ENCODE measurements at regions not wholly inside any gene's neighbourhood (a gene's known extent, or its start where the extent isn't known, plus 50 kb on each side); places are given as distances from the start of the nearest gene placed in this dataset.
"Not testable (repeated sequence)": the region's sequence is repeated elsewhere in the genome, so short reads cannot be mapped to it uniquely, and the experiment has no call there.

DNA sequence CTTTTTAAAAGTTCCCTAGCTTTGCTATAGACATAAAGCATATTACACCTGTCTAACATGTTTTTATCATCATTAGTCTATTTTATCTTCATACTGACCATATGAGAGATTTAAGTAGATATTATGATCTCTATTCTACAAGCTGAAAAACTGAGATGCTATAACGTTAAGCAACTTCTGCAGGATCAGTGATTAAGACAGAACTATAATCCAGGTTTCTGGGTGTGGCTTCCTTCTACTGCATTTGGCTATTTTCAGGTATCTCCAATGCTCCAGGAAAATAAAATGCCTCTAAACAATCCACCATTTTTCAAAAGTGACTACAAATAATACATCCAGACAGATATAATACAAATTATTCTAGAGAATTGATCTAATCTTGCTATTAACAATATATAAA lies 53.4 kb downstream of the RGS2 start:
- no peak for DNase-seq (ENCODE audit: low spot score)

- no peak for DNase-seq (ENCODE audit: low spot score)
These were observed 57.5 kb downstream of the RGS2 start for GRCh38 chr1:192866241-192866868.

DNA sequence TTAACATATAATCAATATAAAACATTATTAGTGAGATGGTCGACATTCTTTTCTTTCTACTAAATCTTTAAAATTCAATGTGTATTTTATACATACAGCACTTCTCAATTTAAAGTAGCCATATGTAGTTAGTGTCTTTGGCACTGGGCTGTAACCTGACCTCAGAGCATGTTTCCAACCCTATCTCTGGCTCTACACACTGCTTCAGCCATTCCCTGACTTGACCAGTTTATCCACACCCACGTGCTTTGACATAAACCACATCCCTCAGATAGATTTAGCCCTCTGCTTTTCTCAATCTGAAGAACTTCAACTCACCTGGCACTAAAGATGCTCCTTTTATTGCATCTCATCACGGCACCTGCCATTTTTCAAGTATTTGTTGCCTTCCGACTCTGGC lies 58.3 kb downstream of the RGS2 start:
- no peak for DNase-seq (ENCODE audit: low spot score)

- DNase-seq (ENCODE audit: low spot score) = no peak
These were observed 60.6 kb downstream of the RGS2 start for GRCh38 chr1:192869308-192869940.

DNA sequence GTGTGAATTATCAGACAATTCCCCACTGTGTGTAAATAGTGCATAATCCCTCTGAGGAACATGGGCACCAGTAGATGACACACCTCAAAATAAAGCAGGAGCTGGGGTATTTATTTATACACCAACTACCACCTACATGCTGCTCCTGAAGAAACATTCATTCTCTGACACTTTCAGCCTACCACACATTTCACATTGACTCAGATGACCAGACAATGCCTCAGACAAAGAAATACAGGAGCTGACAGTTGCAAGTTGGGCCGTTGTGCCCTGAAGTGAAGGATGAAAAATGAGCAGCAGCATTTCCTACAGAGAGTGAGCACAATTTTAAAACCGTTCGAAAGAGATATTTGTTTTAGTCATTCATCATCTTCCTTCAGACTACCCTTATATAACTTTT lies 63.2 kb downstream of the RGS2 start:
- no peak for DNase-seq (ENCODE audit: low spot score)

GRCh38 chr1:192873836-192874235 lies 65.0 kb downstream of the RGS2 start:
- no peak for DNase-seq (ENCODE audit: low spot score)

DNA sequence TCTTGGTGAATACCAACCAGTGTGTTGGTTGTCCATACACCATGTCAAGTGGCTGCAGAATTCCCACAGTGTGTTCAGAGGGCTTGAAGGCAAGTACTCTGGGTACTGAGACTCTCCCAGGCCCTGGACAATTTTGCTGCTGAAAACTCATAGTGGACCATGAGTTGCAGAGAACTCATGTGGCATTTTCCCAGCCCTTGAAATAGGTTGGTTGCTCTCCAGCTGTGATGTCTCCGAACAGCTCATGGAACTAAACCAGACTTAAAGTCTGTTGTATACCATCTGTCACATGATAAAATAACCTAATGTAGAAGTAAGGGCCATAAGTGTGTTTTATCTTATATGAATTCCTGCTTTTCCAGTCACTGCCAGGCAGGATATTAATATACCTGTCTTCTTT lies 67.8 kb downstream of the RGS2 start:
- DNase-seq (ENCODE audit: low spot score) = no peak

DNA sequence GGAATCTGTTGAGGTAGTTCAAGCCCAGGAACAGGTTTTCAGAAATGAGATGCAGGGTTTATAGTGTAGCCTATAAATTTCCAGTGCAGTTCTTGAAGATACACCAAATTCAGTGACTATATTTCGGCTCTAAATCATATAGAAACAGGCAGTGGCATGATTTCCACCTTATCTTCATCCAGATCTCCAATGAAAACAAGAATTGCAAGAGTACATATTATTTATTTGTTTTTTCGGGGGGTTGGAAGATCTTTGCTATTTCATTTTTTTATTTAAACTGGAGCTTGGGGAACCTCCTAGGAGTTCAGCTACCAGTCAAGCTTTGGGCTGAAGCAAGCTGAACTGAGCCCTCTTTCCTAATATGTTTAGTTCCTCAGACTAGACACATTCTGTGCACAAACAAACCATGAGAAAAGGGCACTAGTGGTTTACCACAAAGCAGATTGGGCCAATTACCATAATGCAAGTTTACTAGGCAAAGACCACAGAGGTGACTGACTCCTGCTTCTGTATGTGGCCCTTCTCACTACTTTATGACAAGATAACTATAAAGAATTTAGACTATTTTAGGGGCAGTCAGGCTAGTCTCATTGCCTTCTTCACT lies 68.5 kb downstream of the RGS2 start:
- no peak for DNase-seq (ENCODE audit: low spot score)

DNA sequence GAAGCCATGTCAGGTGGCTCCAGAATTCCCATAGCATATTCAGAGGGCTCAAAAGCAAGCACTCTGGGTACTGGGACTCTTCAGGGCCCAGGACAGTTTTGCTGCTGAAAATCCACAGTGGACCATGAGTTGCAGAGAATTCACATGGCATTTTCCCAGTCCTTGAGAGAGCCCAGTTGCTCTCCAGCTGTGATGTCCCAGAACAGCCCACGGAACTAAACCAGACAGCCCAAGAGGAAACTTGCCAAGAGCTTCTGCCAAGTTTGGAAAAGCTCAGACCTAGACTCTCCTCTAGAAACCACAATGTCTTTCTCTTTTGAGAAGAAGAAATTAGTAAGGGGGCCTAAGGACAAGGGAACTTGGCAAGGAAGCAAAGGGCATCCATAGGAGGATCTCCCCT lies 69.4 kb downstream of the RGS2 start:
- no peak for DNase-seq (ENCODE audit: low spot score)

- peak; percentile 21 for DNase-seq (ENCODE audit: low spot score)
These were observed 70.6 kb downstream of the RGS2 start for GRCh38 chr1:192879406-192879805.

GRCh38 chr1:192880231-192880630 lies 71.4 kb downstream of the RGS2 start:
- DNase-seq (ENCODE audit: low spot score) = no peak

- DNase-seq (ENCODE audit: low spot score) = no peak
These were observed 75.4 kb downstream of the RGS2 start for GRCh38 chr1:192884241-192884640.

- not testable (repeated sequence) for DNase-seq (ENCODE audit: low spot score)
These were observed 76.5 kb downstream of the RGS2 start for GRCh38 chr1:192885387-192885786.

DNA sequence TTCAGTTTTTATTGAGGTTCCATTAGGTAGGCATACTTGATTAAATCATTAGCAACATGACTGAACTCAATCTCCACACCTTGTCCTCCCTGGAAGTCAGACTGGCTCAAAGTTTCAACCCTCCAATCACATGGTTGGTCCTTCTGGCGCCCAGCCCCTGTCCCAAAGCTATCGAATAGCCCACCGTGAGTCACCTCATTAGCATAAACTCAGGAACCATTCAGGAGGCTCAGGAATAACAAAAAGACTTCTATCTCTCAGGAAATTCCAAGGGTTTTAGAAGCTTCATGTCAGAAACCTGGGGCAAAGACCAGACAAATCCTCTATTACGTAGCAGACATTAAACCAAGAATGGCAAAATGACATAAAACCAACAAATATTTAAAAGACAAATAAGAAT lies 78.6 kb downstream of the RGS2 start:
- no peak for DNase-seq (ENCODE audit: low spot score)

DNA sequence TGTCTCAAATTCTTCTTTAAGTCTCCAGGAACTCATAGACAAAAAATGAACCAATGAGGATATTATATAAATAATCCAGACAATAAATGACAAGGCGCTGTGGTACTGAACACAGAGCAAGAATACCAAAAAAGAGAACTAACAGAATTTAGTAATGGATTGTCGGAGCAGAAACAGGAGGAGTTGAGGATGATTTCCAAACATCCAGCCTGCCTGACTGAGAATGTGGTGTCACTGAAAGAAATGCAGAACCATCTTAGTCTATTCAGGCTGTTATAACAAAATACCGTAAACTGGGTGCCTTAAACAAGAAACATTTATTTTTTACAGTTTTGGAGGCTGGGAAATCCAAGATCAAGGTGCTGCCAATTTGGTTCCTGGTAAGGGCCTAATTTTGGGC lies 79.7 kb downstream of the RGS2 start:
- no peak for DNase-seq (ENCODE audit: low spot score)

GRCh38 chr1:192889082-192889481 lies 80.2 kb downstream of the RGS2 start:
- no peak for DNase-seq (ENCODE audit: low spot score)

DNA sequence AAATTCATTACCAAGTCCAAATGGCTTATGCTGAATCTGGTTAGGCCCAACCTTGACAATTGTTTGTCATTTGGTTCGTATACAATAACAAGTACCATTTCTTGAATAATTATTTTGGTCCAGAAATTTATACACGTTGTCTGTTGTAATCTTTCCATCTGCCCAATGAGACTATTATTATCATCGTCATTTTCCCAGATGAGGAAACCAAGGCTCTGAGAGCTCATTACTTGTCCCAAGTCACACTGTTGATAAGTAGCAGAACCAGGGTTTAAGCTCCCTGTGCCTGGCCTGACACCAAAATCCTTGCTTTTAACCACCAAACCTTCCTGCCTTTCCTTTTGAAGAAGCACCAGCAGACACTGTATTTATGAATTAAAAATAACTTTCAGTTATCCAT lies 81.3 kb downstream of the RGS2 start:
- DNase-seq (ENCODE audit: low spot score) = no peak

DNA sequence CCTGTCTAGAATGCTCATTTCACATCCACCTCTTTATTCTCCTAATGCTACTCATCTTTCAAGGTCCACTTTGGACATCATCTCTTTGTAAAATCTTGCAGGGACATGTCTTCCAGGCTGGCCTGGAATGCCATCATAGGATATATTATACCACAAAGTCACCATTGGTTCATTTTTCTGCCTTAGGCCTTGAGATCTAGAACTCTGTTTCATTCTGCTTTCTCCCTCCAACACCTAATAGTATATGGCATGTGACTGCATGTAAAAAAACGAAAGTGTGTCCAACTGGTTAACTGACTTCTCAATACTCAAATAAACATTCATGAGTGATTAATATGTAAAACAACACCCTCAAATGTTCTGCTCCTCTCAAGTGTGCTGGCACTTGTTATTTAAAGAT lies 84.1 kb downstream of the RGS2 start:
- no peak for DNase-seq (ENCODE audit: low spot score)

- DNase-seq (ENCODE audit: low spot score) = not testable (repeated sequence)
These were observed 86.6 kb downstream of the RGS2 start for GRCh38 chr1:192895487-192895886.

DNA sequence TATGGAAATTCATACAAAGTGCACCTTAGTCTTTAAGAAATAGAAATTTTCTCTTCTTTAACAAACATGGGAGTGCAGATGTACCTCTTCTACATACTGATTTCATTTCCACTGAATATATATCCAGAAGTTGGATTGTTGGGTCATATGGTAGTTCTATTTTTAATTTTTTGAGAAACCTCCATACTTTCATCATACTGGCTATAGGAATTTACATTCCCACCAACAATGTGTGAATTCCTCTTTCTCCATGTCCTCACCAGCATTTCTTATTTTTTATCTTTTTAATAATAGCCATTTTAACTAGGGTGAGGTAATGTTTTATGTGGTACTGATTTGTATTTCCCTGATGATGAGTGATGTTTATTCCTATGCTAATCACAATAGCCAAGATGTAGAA lies 87.5 kb downstream of the RGS2 start:
- no peak for DNase-seq (ENCODE audit: low spot score)

DNA sequence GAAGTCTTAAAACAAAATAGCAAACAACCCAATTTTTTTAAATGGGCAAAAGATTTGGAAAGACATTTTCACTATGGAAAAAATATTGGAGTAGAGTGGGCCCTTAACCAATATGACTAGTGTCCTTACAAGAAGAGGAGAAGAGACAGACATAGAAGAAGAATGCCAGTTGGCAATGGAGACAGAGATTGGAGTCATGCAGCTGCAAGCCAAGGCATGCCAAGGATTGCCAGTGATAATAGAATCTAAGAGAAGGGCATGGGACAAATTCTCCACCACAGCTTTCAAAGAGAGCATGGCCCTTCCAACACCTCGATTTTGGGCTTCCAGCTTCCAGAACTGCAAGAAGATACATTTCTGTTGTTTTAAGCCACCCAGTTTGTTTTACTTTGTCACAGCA lies 92.7 kb downstream of the RGS2 start:
- DNase-seq (ENCODE audit: low spot score) = no peak

GRCh38 chr1:192903142-192903541 lies 94.3 kb downstream of the RGS2 start:
- DNase-seq (ENCODE audit: low spot score) = no peak

- DNase-seq (ENCODE audit: low spot score) = peak; percentile 56
These were observed 95.6 kb downstream of the RGS2 start for GRCh38 chr1:192904438-192904895.

- no peak for DNase-seq (ENCODE audit: low spot score)
These were observed 96.2 kb downstream of the RGS2 start for GRCh38 chr1:192905049-192905448.

All from kidney tubule cell (primary cell).